Activated CD4-positive, alpha-beta T cell treated with anti-CD3 and anti-CD28 coated beads, Interleukin-2, amount 50 U/mL, for 1 hour (primary cell): ENCODE measurements at regions not wholly inside any gene's neighbourhood (a gene's known extent, or its start where the extent isn't known, plus 50 kb on each side); places are given as distances from the start of the nearest gene placed in this dataset.
A peak's percentile ranks its signal among the peaks of the same experiment; 100 is the strongest.

ENCODE experiments used
- DNase-seq: peaks from one replicate; pipeline ENCODE4 v3.0.0-alpha.2; 2020

- no peak for DNase-seq
Observed at GRCh38 chr12:94745562-94745961, 95.2 kb upstream of the TMCC3 start.

GRCh38 chr12:94743174-94743573 is 92.8 kb upstream of the TMCC3 start:
- DNase-seq, result no peak

- DNase-seq, result no peak
Observed at GRCh38 chr12:94740601-94741362, 90.4 kb upstream of the TMCC3 start.

- no peak for DNase-seq
Observed at GRCh38 chr12:94736820-94737219, 86.5 kb upstream of the TMCC3 start.

- DNase-seq, result no peak
Observed at GRCh38 chr12:94736004-94736403, 85.6 kb upstream of the TMCC3 start.

- DNase-seq, result no peak
Observed at GRCh38 chr12:94733727-94734126, 83.4 kb upstream of the TMCC3 start.

GRCh38 chr12:94732367-94732990 is 82.1 kb upstream of the TMCC3 start:
- no peak for DNase-seq

- DNase-seq, result no peak
Observed at GRCh38 chr12:94731733-94732360, 81.5 kb upstream of the TMCC3 start.

GRCh38 chr12:94730847-94731246 is 80.5 kb upstream of the TMCC3 start:
- DNase-seq, result no peak

GRCh38 chr12:94726236-94726835 is 76.0 kb upstream of the TMCC3 start:
- DNase-seq, result no peak

- DNase-seq, result no peak
Observed at GRCh38 chr12:94725375-94726168, 75.2 kb upstream of the TMCC3 start.

GRCh38 chr12:94722664-94723063 is 72.3 kb upstream of the TMCC3 start:
- no peak for DNase-seq

GRCh38 chr12:94721173-94721572 is 70.8 kb upstream of the TMCC3 start:
- DNase-seq, result no peak

GRCh38 chr12:94718114-94718513 is 67.8 kb upstream of the TMCC3 start:
- DNase-seq, result no peak

GRCh38 chr12:94717656-94718055 is 67.3 kb upstream of the TMCC3 start:
- DNase-seq, result no peak

GRCh38 chr12:94717108-94717507 is 66.8 kb upstream of the TMCC3 start:
- DNase-seq, result no peak

- no peak for DNase-seq
Observed at GRCh38 chr12:94716339-94716738, 66.0 kb upstream of the TMCC3 start.

GRCh38 chr12:94714378-94715114 is 64.2 kb upstream of the TMCC3 start:
- no peak for DNase-seq

- DNase-seq, result no peak
Observed at GRCh38 chr12:94712815-94713515, 62.6 kb upstream of the TMCC3 start.

- DNase-seq, result peak; percentile 19
Observed at GRCh38 chr12:94710933-94711332, 60.6 kb upstream of the TMCC3 start.

- no peak for DNase-seq
Observed at GRCh38 chr12:94707892-94708291, 57.5 kb upstream of the TMCC3 start.

- DNase-seq, result no peak
Observed at GRCh38 chr12:94707036-94707435, 56.7 kb upstream of the TMCC3 start.
